GM23338 (cell line): ENCODE measurements at regions not wholly inside any gene's neighbourhood (a gene's known extent, or its start where the extent isn't known, plus 50 kb on each side); places are given as distances from the start of the nearest gene placed in this dataset.

ENCODE experiments used
- EZH2phosphoT487 ChIP-seq: fragments of 200-600 bp; sonication (generic); IDR thresholded peaks from one replicate; pipeline ENCODE4 v1.8.1; 2018; ENCODE audit warnings: antibody characterized with exemption; ENCODE audit not compliant: unreplicated experiment
- TF ChIP-seq, protein P1 (sequence below), 2 experiments: fragments of 200-600 bp in 1 of 2; sonication (generic) in 1 of 2; conservative IDR thresholded peaks; 2 replicates each; pipeline versions ENCODE4 v1.5.1 to v1.6.1; 2016 to 2017; ENCODE audit warnings: antibody characterized with exemption in 2 of 2, low read depth in 2 of 2, mild to moderate bottlenecking in 2 of 2, moderate library complexity in 1 of 2

DNA sequence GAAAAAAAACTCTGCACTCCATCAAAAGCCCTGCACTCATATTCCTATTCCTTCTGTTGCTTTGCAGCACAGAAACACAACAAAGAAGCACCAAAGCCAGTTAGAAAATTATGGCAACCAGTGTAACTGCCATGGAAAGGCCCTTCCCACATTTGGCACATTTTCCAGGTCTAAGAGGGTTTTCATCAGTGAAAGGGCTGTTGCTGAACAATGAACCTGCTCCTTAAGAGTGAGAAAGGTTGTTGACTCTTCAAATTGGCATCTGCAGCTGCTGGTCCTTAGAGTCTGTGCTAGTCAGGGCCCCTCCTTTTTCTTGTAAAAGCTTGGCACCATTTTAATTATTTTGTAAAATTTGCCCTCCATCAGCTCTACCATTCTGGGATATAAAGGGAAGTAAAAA is 378.7 kb upstream of the KITLG start:
- TF ChIP-seq, protein P1, sequence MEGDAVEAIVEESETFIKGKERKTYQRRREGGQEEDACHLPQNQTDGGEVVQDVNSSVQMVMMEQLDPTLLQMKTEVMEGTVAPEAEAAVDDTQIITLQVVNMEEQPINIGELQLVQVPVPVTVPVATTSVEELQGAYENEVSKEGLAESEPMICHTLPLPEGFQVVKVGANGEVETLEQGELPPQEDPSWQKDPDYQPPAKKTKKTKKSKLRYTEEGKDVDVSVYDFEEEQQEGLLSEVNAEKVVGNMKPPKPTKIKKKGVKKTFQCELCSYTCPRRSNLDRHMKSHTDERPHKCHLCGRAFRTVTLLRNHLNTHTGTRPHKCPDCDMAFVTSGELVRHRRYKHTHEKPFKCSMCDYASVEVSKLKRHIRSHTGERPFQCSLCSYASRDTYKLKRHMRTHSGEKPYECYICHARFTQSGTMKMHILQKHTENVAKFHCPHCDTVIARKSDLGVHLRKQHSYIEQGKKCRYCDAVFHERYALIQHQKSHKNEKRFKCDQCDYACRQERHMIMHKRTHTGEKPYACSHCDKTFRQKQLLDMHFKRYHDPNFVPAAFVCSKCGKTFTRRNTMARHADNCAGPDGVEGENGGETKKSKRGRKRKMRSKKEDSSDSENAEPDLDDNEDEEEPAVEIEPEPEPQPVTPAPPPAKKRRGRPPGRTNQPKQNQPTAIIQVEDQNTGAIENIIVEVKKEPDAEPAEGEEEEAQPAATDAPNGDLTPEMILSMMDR (conservative IDR thresholded peaks at IDR 0.05; ENCODE audit: low read depth in 2 of 2), result no peak
- no peak for TF ChIP-seq EZH2phosphoT487
